CD4-positive, alpha-beta T cell treated with Interleukin-15 for 1 hour (primary cell): ENCODE measurements at regions not wholly inside any gene's neighbourhood (a gene's known extent, or its start where the extent isn't known, plus 50 kb on each side); places are given as distances from the start of the nearest gene placed in this dataset.
"Not testable (repeated sequence)": the region's sequence is repeated elsewhere in the genome, so short reads cannot be mapped to it uniquely, and the experiment has no call there.

Source experiments
- DNase-seq: peaks from one replicate; pipeline ENCODE4 v3.0.0-alpha.2; 2020

GRCh38 chr5:15383469-15383868, 116.5 kb upstream of the FBXL7 start:
- DNase-seq: no peak

GRCh38 chr5:15383021-15383420, 117.0 kb upstream of the FBXL7 start:
- no peak for DNase-seq

GRCh38 chr5:15377573-15378340, 122.2 kb upstream of the FBXL7 start:
- no peak for DNase-seq

- DNase-seq: no peak
Observed at GRCh38 chr5:15376803-15377202, 123.2 kb upstream of the FBXL7 start.

GRCh38 chr5:15376088-15376487, 123.9 kb upstream of the FBXL7 start:
- DNase-seq: no peak

GRCh38 chr5:15375559-15375958, 124.4 kb upstream of the FBXL7 start:
- DNase-seq: no peak

GRCh38 chr5:15374886-15375285, 125.1 kb upstream of the FBXL7 start:
- no peak for DNase-seq

DNA sequence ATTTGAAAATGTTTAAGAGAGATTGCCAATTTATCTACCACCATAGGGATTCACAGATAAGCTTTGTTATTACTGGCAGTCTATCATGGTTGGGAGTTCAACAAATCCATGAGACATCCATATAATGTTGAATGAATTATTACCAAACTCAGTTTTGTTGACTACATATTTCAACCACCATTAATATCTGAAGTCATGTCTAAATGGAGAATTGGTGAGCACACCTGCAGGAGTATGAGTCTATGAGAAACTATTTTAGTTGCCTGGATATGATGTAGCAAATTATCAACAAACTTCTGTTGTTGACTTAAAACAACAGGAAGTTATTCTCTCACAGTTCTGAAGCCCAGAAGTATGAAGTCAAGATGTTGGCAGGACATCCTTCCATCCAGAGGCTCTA, 126.8 kb upstream of the FBXL7 start:
- no peak for DNase-seq

- no peak for DNase-seq
Observed at GRCh38 chr5:15371184-15371583, 128.8 kb upstream of the FBXL7 start.

DNA sequence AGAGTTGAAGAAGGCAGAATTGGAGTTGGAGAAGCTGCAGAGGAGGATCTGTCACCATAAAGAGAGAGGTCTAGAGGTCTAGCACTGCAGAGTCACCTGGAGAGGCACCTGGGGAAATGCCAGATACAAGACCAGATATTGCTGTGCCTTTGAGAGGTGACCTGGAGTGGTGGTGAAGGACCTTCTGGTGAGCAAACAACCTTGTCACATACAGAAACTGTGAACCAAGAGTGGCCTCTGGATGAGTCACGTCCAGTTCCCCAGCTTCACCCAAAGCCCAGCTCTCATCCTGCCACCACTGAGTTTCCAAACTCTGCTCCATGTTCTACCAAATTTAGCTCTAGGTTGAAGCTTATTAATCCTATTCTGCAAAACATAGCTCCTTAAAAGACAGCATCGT, 131.1 kb upstream of the FBXL7 start:
- DNase-seq: no peak

- no peak for DNase-seq
Observed at GRCh38 chr5:15367489-15367888, 132.5 kb upstream of the FBXL7 start.

DNA sequence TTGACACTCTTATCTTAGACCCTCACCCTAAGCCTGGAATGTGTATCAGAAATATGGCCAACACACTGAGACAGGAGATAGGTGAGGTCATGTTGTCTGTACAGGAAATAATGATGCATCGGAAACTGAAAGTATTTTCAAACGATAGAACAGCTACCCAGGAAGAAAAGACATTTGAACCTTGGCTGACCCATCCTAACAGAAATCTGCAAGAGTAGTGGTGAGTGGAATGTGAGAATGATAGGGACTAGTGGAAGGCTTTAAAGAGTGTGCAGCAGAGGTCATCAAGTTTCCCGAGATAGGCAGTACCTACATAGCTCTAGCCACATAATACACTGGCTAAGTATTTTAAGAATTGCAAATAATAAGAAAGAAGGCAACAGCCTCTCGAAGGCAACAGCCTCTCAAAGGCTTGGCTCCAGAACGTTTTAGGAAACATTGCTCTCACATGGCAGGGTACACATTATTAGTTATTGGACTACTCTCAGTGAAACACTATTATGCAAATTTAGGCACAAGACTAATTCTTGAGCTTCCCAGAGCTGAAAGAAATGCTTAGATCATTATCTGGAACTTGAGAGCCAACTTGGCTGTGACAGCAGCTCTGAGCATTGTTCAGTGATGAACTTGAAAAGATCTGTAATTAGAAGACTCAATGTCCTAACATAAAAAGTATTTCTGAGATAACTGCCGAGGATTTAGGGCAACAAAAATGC, 133.1 kb upstream of the FBXL7 start:
- no peak for DNase-seq

DNA sequence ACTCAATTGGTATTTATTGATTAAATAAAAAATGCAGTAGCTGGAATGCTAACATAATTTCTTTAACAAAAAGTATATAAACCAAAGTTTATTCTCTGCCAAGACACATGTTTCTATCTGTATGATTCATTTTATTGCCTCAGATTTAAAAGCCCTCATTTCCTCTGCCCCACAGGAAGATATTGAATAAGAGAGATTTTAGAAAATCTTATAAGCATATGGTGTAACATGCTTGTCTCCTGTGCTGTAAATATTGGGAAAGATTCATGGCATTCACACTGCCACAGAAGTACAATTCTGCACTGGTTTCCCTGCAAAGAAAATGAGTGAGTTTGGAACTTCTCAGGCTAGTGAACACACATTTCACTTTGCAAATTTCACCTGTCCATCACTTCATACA, 134.9 kb upstream of the FBXL7 start:
- no peak for DNase-seq

DNA sequence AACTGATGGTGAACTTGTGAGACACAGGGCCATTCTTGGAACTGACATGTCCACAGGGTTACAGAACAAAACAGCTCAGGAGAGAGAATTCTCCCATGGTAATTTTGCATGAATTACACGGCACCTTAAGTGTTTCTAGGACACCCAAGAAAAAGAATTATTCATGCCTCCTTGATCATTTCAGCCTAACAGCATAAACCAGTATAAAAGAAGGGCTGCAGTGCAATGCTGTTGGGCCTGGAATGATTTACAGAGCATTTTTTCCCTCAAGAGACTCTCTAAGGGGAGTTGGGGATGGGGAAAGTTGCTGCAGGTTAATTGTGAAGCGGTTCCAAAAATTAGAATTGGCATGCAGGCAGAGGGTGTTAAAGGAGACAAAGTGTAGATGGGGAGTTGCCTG, 136.4 kb upstream of the FBXL7 start:
- DNase-seq: no peak

GRCh38 chr5:15357092-15357453, 142.9 kb upstream of the FBXL7 start:
- not testable (repeated sequence) for DNase-seq

GRCh38 chr5:15356308-15357091, 143.5 kb upstream of the FBXL7 start:
- DNase-seq: not testable (repeated sequence)

DNA sequence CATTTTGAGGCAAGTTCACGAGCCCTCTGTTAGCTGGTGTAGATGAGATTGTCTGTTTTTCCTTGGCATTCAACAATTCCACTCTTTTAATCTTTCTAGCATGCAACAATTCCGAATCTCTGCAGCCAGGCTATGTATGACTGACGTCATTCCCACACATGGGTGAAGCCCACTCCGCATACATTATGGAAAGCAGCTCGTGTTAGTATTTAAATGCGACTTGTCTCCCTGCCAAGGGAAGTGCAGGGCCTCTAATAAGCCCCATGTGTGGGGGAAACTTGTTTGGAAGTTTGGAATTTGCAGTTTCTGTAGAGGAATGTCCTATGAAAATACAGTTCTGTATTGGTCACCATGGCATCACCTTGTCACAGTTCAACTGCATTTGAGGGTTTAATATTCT, 146.0 kb upstream of the FBXL7 start:
- DNase-seq: no peak

- no peak for DNase-seq
Observed at GRCh38 chr5:15353086-15353645, 146.8 kb upstream of the FBXL7 start.

GRCh38 chr5:15350614-15351013, 149.4 kb upstream of the FBXL7 start:
- no peak for DNase-seq

DNA sequence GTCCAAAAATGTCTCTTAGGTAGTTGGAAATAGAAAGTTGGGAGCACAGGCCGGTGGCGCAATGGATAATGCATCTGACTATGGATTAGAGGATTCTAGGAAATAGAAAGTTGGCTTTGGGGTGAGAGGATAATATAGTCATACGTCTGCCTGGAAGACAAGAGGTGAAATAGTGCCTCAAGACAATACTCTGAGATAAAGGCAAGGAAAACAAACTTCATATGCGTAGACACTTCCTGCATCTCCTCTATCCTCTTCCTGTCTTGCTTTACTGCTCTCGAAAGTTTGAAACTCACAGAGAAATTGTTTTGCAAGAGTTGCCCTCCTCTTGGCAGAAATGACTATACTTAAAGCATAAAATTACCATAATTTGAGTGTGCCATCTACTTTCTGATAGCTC, 153.2 kb upstream of the FBXL7 start:
- no peak for DNase-seq

DNA sequence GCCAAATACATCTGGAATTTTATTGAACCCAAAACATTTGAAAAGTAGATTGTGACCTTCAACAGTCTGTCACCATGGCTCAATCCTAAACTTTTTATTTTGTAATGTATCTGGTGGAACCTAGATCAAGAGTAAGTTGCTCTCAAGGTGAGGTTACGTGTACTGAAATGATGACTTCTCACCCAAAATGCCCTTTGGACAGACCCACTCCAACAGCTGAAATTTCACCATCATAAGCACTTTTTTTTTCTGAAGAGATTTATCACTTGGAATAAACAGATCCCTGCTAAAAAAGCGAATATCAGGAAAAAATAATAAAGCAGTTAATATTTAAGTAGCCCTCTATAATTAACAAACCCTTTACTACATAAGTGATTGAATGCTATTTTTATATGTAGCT, 155.0 kb upstream of the FBXL7 start:
- no peak for DNase-seq

- DNase-seq: no peak
Observed at GRCh38 chr5:15338546-15338945, 161.4 kb upstream of the FBXL7 start.

DNA sequence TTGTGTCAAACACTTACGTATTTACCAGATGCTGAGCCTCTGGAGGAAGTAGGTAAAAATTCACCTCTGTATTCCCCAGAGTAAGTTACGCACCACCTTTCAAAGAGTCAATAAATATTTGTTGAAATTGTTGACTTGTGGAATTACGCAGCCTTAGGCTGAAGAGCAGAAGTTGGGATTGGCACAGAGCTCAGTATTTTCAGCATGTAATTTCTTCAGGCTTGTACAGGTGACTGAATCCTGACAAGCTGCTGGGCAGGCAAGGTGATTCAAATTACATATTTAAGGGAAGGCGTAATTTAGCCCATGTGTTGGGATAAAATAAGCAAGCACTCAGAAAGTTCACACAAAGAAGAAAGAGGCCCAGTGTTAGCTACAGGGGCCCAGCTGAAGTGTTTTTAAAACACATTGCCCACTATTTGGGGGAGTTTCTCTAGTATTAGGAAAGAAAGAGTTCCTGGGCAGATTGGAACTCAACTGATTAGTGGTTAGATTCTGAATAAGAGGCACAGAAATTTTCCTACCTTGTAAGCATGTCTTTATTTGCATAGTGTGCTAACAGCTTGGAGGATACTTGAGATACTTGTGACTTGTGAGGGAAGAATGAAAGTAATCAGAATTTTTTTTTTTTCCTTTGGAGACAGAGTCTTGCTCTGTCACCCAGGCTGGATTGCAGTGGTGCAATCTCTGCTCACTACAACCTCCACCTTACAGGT, 165.3 kb upstream of the FBXL7 start:
- no peak for DNase-seq
